ENCODE measurements at regions not wholly inside any gene's neighbourhood (a gene's known extent, or its start where the extent isn't known, plus 50 kb on each side); places are given as distances from the start of the nearest gene placed in this dataset.

DNA sequence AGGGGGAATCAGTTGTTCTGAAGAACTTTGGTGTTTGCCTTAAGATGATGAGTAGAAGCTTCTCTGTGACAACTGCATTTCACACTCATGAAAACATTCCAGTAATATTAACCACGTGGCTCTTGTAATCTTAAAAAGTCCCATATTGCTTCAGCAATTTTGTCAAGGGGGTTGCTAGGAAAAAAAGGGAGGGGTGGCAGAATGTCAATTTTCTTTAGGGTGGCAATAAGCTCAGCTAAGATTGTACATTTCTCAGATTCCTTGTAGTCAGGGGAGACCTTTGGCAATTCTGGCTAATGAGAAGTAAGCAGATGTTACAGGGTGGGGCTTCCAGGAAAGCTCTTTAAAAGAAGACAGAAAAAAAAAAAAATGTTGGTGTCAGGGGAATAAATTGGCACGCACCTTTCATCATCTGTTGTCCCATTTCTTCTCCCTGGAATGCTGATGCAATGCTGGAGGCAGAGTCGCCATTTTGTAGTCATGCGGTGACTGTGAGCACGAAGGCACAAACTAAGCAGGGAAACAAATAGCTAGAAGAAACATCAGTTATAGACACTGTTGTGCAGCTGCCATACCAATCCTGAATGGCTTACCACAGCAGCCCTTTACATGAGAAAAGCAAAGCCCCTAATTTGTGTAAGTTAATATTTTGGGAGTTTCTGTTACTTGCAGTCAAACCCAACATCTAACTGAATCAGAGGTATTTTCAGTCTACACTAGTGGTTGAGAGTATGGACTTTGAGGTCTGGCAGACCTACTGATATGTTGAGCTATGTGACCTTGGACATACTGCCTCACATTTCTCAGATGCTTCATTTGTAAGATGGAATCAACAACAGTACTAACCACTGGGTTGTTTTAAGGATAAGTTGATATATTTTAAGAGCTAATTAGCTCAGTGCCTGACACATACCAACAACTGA, 56.1 kb upstream of the MRPS6 start (continued):
- TF ChIP-seq, protein P1, sequence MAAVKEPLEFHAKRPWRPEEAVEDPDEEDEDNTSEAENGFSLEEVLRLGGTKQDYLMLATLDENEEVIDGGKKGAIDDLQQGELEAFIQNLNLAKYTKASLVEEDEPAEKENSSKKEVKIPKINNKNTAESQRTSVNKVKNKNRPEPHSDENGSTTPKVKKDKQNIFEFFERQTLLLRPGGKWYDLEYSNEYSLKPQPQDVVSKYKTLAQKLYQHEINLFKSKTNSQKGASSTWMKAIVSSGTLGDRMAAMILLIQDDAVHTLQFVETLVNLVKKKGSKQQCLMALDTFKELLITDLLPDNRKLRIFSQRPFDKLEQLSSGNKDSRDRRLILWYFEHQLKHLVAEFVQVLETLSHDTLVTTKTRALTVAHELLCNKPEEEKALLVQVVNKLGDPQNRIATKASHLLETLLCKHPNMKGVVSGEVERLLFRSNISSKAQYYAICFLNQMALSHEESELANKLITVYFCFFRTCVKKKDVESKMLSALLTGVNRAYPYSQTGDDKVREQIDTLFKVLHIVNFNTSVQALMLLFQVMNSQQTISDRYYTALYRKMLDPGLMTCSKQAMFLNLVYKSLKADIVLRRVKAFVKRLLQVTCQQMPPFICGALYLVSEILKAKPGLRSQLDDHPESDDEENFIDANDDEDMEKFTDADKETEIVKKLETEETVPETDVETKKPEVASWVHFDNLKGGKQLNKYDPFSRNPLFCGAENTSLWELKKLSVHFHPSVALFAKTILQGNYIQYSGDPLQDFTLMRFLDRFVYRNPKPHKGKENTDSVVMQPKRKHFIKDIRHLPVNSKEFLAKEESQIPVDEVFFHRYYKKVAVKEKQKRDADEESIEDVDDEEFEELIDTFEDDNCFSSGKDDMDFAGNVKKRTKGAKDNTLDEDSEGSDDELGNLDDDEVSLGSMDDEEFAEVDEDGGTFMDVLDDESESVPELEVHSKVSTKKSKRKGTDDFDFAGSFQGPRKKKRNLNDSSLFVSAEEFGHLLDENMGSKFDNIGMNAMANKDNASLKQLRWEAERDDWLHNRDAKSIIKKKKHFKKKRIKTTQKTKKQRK (IDR thresholded peaks at IDR 0.05; ENCODE audit: low read depth, low read length) = peak; percentile 15; the same call in 1 of the 2 replicates
- no peak for TF ChIP-seq GATAD2B (conservative IDR thresholded peaks at IDR 0.05; ENCODE audit: low read depth)
- TF ChIP-seq RUNX3 (IDR thresholded peaks at IDR 0.05; ENCODE audit: low read length) = peak; percentile 62
- no peak for TF ChIP-seq SUPT20H (IDR thresholded peaks at IDR 0.05; ENCODE audit: borderline replicate concordance, control insufficient read depth, low read depth, low read length)
- TF ChIP-seq DPF2 (IDR thresholded peaks at IDR 0.05) = 0 out of 2 replicates have a peak, but pooled peaks have one; percentile 11
- TF ChIP-seq, protein P2, sequence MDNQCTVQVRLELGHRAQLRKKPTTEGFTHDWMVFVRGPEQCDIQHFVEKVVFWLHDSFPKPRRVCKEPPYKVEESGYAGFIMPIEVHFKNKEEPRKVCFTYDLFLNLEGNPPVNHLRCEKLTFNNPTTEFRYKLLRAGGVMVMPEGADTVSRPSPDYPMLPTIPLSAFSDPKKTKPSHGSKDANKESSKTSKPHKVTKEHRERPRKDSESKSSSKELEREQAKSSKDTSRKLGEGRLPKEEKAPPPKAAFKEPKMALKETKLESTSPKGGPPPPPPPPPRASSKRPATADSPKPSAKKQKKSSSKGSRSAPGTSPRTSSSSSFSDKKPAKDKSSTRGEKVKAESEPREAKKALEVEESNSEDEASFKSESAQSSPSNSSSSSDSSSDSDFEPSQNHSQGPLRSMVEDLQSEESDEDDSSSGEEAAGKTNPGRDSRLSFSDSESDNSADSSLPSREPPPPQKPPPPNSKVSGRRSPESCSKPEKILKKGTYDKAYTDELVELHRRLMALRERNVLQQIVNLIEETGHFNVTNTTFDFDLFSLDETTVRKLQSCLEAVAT (IDR thresholded peaks at IDR 0.05) = peak; percentile 38; the same call in 1 of the 2 replicates
- peak; percentile 37; the same call in 1 of the 2 replicates for TF ChIP-seq ZNF384 (IDR thresholded peaks at IDR 0.05; ENCODE audit: borderline replicate concordance, low read depth, low read length)
- TF ChIP-seq, protein P3, sequence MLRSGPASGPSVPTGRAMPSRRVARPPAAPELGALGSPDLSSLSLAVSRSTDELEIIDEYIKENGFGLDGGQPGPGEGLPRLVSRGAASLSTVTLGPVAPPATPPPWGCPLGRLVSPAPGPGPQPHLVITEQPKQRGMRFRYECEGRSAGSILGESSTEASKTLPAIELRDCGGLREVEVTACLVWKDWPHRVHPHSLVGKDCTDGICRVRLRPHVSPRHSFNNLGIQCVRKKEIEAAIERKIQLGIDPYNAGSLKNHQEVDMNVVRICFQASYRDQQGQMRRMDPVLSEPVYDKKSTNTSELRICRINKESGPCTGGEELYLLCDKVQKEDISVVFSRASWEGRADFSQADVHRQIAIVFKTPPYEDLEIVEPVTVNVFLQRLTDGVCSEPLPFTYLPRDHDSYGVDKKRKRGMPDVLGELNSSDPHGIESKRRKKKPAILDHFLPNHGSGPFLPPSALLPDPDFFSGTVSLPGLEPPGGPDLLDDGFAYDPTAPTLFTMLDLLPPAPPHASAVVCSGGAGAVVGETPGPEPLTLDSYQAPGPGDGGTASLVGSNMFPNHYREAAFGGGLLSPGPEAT (IDR thresholded peaks at IDR 0.05; ENCODE audit: low read depth) = peak; percentile 20; the same call in 1 of the 2 replicates

Measured in GM12878 (cell line).